ENCODE measurements at regions not wholly inside any gene's neighbourhood (a gene's known extent, or its start where the extent isn't known, plus 50 kb on each side); places are given as distances from the start of the nearest gene placed in this dataset.

- ChIA-PET SMC1A (ENCODE audit: uncharacterized antibody, unreplicated experiment) (no interaction called here), POLR2A (no interaction called here), RAD21 (ENCODE audit: unreplicated experiment) (no interaction called here), CTCF (no interaction called here)
- Histone ChIP-seq H3K9me3 (replicated peaks; ENCODE audit: control insufficient read depth, insufficient read depth, low read length) (no peaks in the 10 kb centered on the region), H3K27ac (ENCODE audit: control insufficient read depth, insufficient read depth) (no peak overlapping the region), H2AFZ (ENCODE audit: control insufficient read depth, low read depth, low read length) (no peak overlapping the region), H3K4me3 (no peak overlapping the region), H3K4me2 (ENCODE audit: control insufficient read depth, insufficient read depth) (no peak overlapping the region), H4K20me1 (ENCODE audit: control insufficient read depth, insufficient read depth) (no peaks in the 10 kb centered on the region), H3K27me3 (replicated peaks in 1 of 2; ENCODE audit: control insufficient read depth in 2 of 2, insufficient read depth in 2 of 2, low read length in 1 of 2) (no peaks in the 10 kb centered on the region), H3K4me1 (ENCODE audit: control insufficient read depth, insufficient read depth, low read length) (no peaks in the 10 kb centered on the region), H3K36me3 (ENCODE audit: control insufficient read depth in 2 of 2, insufficient read depth in 2 of 2, low read length in 1 of 2) (no peaks in the 10 kb centered on the region), H3K9ac (ENCODE audit: control insufficient read depth, insufficient read depth, low read length) (no peak overlapping the region), H3K79me2 (ENCODE audit: control insufficient read depth, insufficient read depth, low read length) (no peaks in the 10 kb centered on the region)
- DNase-seq (ENCODE audit: low read depth, low spot score) = no peak
- no peak for ATAC-seq
- in situ Hi-C loops (cut with MboI) = no loop called here
- TF ChIP-seq SMC3 (IDR thresholded peaks at IDR 0.05; ENCODE audit: borderline replicate concordance, low read length) (no peak), CBFB (IDR thresholded peaks at IDR 0.05; ENCODE audit: low read depth) (no peak), CBX3 (IDR thresholded peaks at IDR 0.05; ENCODE audit: borderline replicate concordance, low read depth) (no peak), IRF5 (IDR thresholded peaks at IDR 0.05; ENCODE audit: borderline replicate concordance) (no peak)
- FAIRE-seq = no peak
- no TSS peak for BruUV-seq (replicated peaks)
- WGBS (ENCODE audit: insufficient coverage, insufficient replicate concordance, low lambda C conversion rate, missing lambda C conversion rate) = 10% methylated on average over 3 of the region's 3 CpGs
- intact Hi-C loops (cut with micrococcal nuclease; ENCODE audit: unreplicated experiment) = no loop called here
These were observed 157.6 kb upstream of the PKN2 start for GRCh38 chr1:88526456-88526855.

- Histone ChIP-seq H2AFZ (ENCODE audit: control insufficient read depth, low read depth, low read length) (no peak overlapping the region), H3K79me2 (ENCODE audit: control insufficient read depth, insufficient read depth, low read length) (no peaks in the 10 kb centered on the region), H3K4me3 (no peak overlapping the region), H3K9me3 (replicated peaks; ENCODE audit: control insufficient read depth, insufficient read depth, low read length) (no peaks in the 10 kb centered on the region), H3K4me2 (ENCODE audit: control insufficient read depth, insufficient read depth) (no peak overlapping the region), H3K36me3 (ENCODE audit: control insufficient read depth in 2 of 2, insufficient read depth in 2 of 2, low read length in 1 of 2) (no peaks in the 10 kb centered on the region), H3K27ac (ENCODE audit: control insufficient read depth, insufficient read depth) (no peak overlapping the region), H3K4me1 (ENCODE audit: control insufficient read depth, insufficient read depth, low read length) (no peaks in the 10 kb centered on the region), H3K27me3 (replicated peaks in 1 of 2; ENCODE audit: control insufficient read depth in 2 of 2, insufficient read depth in 2 of 2, low read length in 1 of 2) (no peaks in the 10 kb centered on the region), H4K20me1 (ENCODE audit: control insufficient read depth, insufficient read depth) (no peaks in the 10 kb centered on the region), H3K9ac (ENCODE audit: control insufficient read depth, insufficient read depth, low read length) (no peak overlapping the region)
- DNase-seq (ENCODE audit: low read depth, low spot score) (no peak), ATAC-seq (no peak), FAIRE-seq (no peak)
- 61% methylated on average over 4 of the region's 4 CpGs for WGBS (ENCODE audit: insufficient coverage, insufficient replicate concordance, low lambda C conversion rate, missing lambda C conversion rate)
- no TSS peak for BruUV-seq (replicated peaks)
- in situ Hi-C loops (cut with MboI) (no loop called here), intact Hi-C loops (cut with micrococcal nuclease; ENCODE audit: unreplicated experiment) (no loop called here)
- SMC1A ChIA-PET (ENCODE audit: uncharacterized antibody, unreplicated experiment) = no interaction called here
- RAD21 ChIA-PET (ENCODE audit: unreplicated experiment) = no interaction called here
- no peak for TF ChIP-seq EED (IDR thresholded peaks at IDR 0.05; ENCODE audit: low read depth)
- TF ChIP-seq STAT3 (IDR thresholded peaks at IDR 0.05; ENCODE audit: low read depth, low read length) = no peak
- TF ChIP-seq MXI1 (IDR thresholded peaks at IDR 0.05; ENCODE audit: low read depth, low read length) = no peak
- TF ChIP-seq CHD2 (IDR thresholded peaks at IDR 0.05; ENCODE audit: borderline replicate concordance, low read depth, low read length) = no peak
- TF ChIP-seq HDAC6 (IDR thresholded peaks at IDR 0.05; ENCODE audit: unreplicated experiment) = no peak
- TF ChIP-seq RCOR1 (conservative IDR thresholded peaks at IDR 0.05; ENCODE audit: low read depth, low read length) = no peak
- no peak for TF ChIP-seq MYC (IDR thresholded peaks at IDR 0.05; ENCODE audit: insufficient read depth, insufficient read length, insufficient replicate concordance, low read length, severe bottlenecking)
- no peak for TF ChIP-seq SMAD1 (IDR thresholded peaks at IDR 0.05; ENCODE audit: low read depth, partially characterized antibody)
- no peak for TF ChIP-seq NFYB (IDR thresholded peaks at IDR 0.05; ENCODE audit: insufficient read depth, low read depth, low read length)
- TF ChIP-seq IKZF2 (IDR thresholded peaks at IDR 0.05) = no peak
- TF ChIP-seq IRF5 (IDR thresholded peaks at IDR 0.05; ENCODE audit: borderline replicate concordance) = no peak
- no peak for TF ChIP-seq ZNF207 (IDR thresholded peaks at IDR 0.05; ENCODE audit: borderline replicate concordance)
- CTCF ChIA-PET = interaction anchor here (0.6 to 1.8 kb wide), 2 partner anchors 8 to 15 kb away, joined by 3 read pairs; no protein-coding TSS in a partner anchor
- POLR2A ChIA-PET = no interaction called here
These were observed 155.3 kb upstream of the PKN2 start for GRCh38 chr1:88528792-88529191.

All from GM12878 (cell line).